RWPE2 (cell line): ENCODE measurements at regions not wholly inside any gene's neighbourhood (a gene's known extent, or its start where the extent isn't known, plus 50 kb on each side); places are given as distances from the start of the nearest gene placed in this dataset.

ENCODE experiments used
- ATAC-seq: fragments of 200-7000 bp; cut with Tn5 transposase; 3 replicates; pipeline ENCODE4 v1.9.1; 2021; ENCODE audit warnings: low read depth
- DNase-seq: peaks from one replicate; pipeline ENCODE4 v3.0.0-alpha.2; 2020; ENCODE audit warnings: low spot score
- H3K27ac ChIP-seq: fragments of 450-650 bp; 2 replicates; pipeline ENCODE4 v1.5.1; 2017; ENCODE audit warnings: mild to moderate bottlenecking; ENCODE audit not compliant: poor library complexity, severe bottlenecking
- H3K27me3 ChIP-seq: fragments of 250-450 bp; sonication (Bioruptor Pico); 2 replicates; pipeline ENCODE4 v1.5.1; 2021; ENCODE audit warnings: mild to moderate bottlenecking, moderate library complexity; ENCODE audit not compliant: insufficient read depth, poor library complexity, severe bottlenecking
- H3K36me3 ChIP-seq: fragments of 250-450 bp; sonication (Bioruptor Pico); 2 replicates; pipeline ENCODE4 v1.5.1; 2020; ENCODE audit warnings: low read depth, mild to moderate bottlenecking, moderate library complexity
- H3K4me1 ChIP-seq: fragments of 250-450 bp; sonication (Bioruptor Pico); 2 replicates; pipeline ENCODE4 v1.5.1; 2021; ENCODE audit warnings: mild to moderate bottlenecking, moderate library complexity; ENCODE audit not compliant: insufficient read depth, poor library complexity, severe bottlenecking
- H3K4me3 ChIP-seq: fragments of 250-450 bp; sonication (Bioruptor Pico); 2 replicates; pipeline ENCODE4 v1.5.1; 2021; ENCODE audit warnings: mild to moderate bottlenecking, moderate library complexity; ENCODE audit not compliant: severe bottlenecking
- H3K9me3 ChIP-seq: fragments of 250-450 bp; sonication (Bioruptor Pico); 2 replicates; pipeline ENCODE4 v1.5.1; 2021; ENCODE audit warnings: mild to moderate bottlenecking, moderate library complexity; ENCODE audit not compliant: severe bottlenecking
- TF ChIP-seq, protein P1 (sequence below): fragments of 450-650 bp; IDR thresholded peaks from one replicate; pipeline ENCODE4 v1.5.1; 2017; ENCODE audit warnings: mild to moderate bottlenecking, moderate library complexity; ENCODE audit not compliant: poor library complexity, severe bottlenecking

DNA sequence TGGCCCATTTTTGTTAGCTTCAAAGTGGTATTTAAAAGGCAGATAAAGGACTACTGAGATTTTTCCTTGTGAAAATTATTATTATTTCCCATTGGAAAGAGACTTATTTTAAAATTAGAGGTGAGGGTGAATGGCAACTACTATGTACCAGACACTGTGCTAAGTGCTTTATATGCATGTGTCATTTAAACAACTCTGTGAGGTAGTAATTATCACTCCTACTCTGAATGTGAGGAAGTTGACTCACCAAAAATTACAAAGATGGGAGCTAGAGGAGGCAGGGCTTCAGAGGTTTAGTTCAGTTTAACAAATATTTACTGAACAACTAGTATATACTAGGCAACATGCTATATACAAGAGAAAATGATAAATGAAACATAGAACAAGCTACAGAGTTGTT, 78.2 kb downstream of the MSL3 start:
- Histone ChIP-seq H3K4me1 (no peaks in the 10 kb centered on the region), H3K4me3 (no peak overlapping the region), H3K9me3 (no peaks in the 10 kb centered on the region), H3K27ac (no peak overlapping the region), H3K36me3 (no peaks in the 10 kb centered on the region), H3K27me3 (no peaks in the 10 kb centered on the region)
- ATAC-seq (no peak), DNase-seq (no peak)
- TF ChIP-seq, protein P1, sequence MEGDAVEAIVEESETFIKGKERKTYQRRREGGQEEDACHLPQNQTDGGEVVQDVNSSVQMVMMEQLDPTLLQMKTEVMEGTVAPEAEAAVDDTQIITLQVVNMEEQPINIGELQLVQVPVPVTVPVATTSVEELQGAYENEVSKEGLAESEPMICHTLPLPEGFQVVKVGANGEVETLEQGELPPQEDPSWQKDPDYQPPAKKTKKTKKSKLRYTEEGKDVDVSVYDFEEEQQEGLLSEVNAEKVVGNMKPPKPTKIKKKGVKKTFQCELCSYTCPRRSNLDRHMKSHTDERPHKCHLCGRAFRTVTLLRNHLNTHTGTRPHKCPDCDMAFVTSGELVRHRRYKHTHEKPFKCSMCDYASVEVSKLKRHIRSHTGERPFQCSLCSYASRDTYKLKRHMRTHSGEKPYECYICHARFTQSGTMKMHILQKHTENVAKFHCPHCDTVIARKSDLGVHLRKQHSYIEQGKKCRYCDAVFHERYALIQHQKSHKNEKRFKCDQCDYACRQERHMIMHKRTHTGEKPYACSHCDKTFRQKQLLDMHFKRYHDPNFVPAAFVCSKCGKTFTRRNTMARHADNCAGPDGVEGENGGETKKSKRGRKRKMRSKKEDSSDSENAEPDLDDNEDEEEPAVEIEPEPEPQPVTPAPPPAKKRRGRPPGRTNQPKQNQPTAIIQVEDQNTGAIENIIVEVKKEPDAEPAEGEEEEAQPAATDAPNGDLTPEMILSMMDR: no peak

DNA sequence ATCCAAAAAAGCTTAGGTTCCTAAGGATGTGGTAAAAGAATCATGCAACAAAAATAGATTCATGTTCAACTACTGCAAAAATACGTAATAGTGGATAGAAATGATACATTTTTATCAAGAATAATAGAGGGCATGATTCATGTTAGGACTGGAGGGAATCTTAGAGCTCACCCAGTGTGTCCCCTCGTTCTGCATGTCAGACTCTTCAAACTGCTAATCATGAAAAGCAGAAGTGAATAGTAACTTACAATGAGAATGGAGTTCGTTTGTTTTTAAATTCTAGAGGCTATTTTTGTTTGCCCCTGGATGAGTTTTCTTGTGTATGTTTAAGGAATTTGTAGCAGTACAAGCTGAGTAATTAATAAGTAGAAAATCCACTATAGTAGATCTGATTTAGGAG, 79.4 kb downstream of the MSL3 start:
- Histone ChIP-seq H3K27ac (no peak overlapping the region), H3K9me3 (no peaks in the 10 kb centered on the region), H3K4me1 (no peaks in the 10 kb centered on the region), H3K4me3 (no peak overlapping the region), H3K36me3 (no peaks in the 10 kb centered on the region), H3K27me3 (no peaks in the 10 kb centered on the region)
- TF ChIP-seq, protein P1: no peak
- no peak for ATAC-seq
- no peak for DNase-seq

DNA sequence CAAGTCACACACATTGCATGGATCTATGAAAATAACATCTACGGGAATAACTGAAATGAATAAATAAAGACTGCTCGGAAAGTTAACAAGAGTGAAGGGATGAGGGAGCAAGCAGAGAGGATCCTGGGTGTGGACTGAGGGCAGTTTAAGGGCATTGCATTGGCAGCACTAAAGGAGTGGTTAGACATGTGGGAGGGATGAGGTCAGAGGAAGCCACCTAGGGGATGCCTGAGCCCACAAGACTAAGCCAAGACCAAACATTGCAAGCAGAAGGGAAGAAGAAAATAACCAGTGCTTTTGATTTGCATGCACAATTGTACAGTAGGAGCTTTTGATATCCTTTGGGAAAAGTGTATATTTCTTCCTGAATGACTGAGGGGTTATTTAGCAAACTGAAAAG, 106.1 kb downstream of the MSL3 start:
- Histone ChIP-seq H3K36me3 (no peaks in the 10 kb centered on the region), H3K4me1 (no peaks in the 10 kb centered on the region), H3K27ac (no peak overlapping the region), H3K4me3 (no peak overlapping the region), H3K27me3 (no peaks in the 10 kb centered on the region), H3K9me3 (no peaks in the 10 kb centered on the region)
- TF ChIP-seq, protein P1: no peak
- no peak for DNase-seq
- ATAC-seq: no peak

DNA sequence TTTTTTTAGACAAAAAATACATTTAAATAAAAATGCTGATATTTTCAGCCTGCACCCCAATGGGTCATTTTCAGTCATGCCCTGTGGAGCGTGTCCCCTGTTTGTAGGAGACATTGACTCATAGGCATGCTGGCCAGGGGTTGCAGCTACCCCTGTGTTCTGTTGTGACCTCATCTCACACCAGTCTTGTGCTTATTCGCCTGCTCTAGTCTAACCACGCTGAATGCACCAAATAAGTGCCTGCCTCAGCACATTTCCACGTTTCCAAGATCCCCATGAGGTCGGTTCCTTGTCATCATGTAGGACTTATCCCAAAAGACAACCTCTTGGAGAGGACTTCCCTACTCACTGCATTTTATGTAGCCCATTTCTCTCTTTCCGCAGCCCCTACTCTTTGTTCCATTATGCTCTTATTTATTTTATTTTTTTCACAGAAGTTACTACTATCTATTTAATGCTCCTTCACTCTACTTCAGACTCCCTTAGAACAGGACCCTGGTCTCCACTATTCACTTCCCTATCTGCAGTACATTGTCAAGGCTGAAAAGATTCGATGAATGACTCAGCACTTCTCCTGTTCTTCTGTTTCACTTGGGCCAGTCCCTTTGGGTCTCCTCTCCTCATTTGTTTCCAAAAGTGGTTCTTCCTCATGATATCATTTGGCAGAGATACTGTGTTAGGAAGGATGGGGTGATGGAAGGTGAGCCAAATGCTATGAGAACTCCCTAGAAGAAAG, 109.7 kb downstream of the MSL3 start:
- TF ChIP-seq, protein P1: no peak
- no peak overlapping the region for H3K27ac ChIP-seq
- H3K36me3 ChIP-seq: no peaks in the 10 kb centered on the region
- H3K4me3 ChIP-seq: no peak overlapping the region
- no peaks in the 10 kb centered on the region for H3K4me1 ChIP-seq
- no peaks in the 10 kb centered on the region for H3K9me3 ChIP-seq
- ATAC-seq (no peak), DNase-seq (no peak)
- H3K27me3 ChIP-seq: no peaks in the 10 kb centered on the region

- Histone ChIP-seq H3K27ac (no peak overlapping the region), H3K4me1 (no peaks in the 10 kb centered on the region), H3K9me3 (no peaks in the 10 kb centered on the region), H3K27me3 (no peaks in the 10 kb centered on the region), H3K36me3 (no peaks in the 10 kb centered on the region), H3K4me3 (no peak overlapping the region)
- ATAC-seq: no peak
- TF ChIP-seq, protein P1: no peak
- no peak for DNase-seq
Measured at GRCh38 chrX:11870789-11871188, 112.8 kb downstream of the MSL3 start.
